Naive thymus-derived CD8-positive, alpha-beta T cell (primary cell): ENCODE measurements at regions not wholly inside any gene's neighbourhood (a gene's known extent, or its start where the extent isn't known, plus 50 kb on each side); places are given as distances from the start of the nearest gene placed in this dataset.
A peak's percentile ranks its signal among the peaks of the same experiment; 100 is the strongest.

ENCODE experiments used
- ATAC-seq, 2 donors: fragments of 150-1000 bp; cut with Tn5 transposase in 1 of 2; sonication (Bioruptor Pico), chemical (Tn5 transposase) in 1 of 2; 1 replicate in 1 of 2; 2 replicates in 1 of 2; pipeline ENCODE4 v1.10.0; 2021; ENCODE audit warnings: mild to moderate bottlenecking in 2 of 2, moderate library complexity in 2 of 2
- POLR2A ChIA-PET: fragments of 350-600 bp; sonication (Branson Sonifier 250); formaldehyde crosslinking; loops from one replicate; lab custom pipeline; 2021; ENCODE audit warnings: antibody characterized with exemption; lab: Charles Lee
- DNase-seq, 10 donors: peaks; one replicate each; pipeline versions ENCODE4 v3.0.0 to v3.0.0-alpha.2; 2020 to 2022
- H3K27ac Mint-ChIP-seq, 10 donors: one replicate each; pipeline ENCODE4 v1.8.0; 2020 to 2022; ENCODE audit warnings: mild to moderate bottlenecking in 10 of 10, mixed read lengths in 10 of 10, moderate library complexity in 4 of 10, inconsistent platforms in 1 of 10
- H3K27me3 Mint-ChIP-seq, 5 donors: one replicate each; pipeline ENCODE4 v1.8.0; 2021 to 2022; ENCODE audit warnings: mixed read lengths in 5 of 5
- H3K36me3 Mint-ChIP-seq, 3 donors: one replicate each; pipeline ENCODE4 v1.8.0; 2020 to 2022; ENCODE audit warnings: mixed read lengths in 3 of 3, mild to moderate bottlenecking in 2 of 3, inconsistent platforms in 1 of 3
- H3K4me1 Mint-ChIP-seq, 4 donors: one replicate each; pipeline ENCODE4 v1.8.0; 2021 to 2022; ENCODE audit warnings: mixed read lengths in 4 of 4
- H3K4me3 Mint-ChIP-seq, 10 donors: one replicate each; pipeline ENCODE4 v1.8.0; 2020 to 2022; ENCODE audit warnings: mild to moderate bottlenecking in 10 of 10, mixed read lengths in 10 of 10, moderate library complexity in 6 of 10, inconsistent platforms in 1 of 10
- H3K9me3 Mint-ChIP-seq, 9 donors: one replicate each; pipeline ENCODE4 v1.8.0; 2020 to 2022; ENCODE audit warnings: mixed read lengths in 9 of 9, mild to moderate bottlenecking in 3 of 9, inconsistent platforms in 1 of 9, moderate library complexity in 1 of 9

- ATAC-seq (no peak), DNase-seq (no peak)
- no peaks in the 10 kb centered on the region for H3K27me3 Mint-ChIP-seq
- POLR2A ChIA-PET = no interaction called here
- H3K27ac Mint-ChIP-seq = no peak overlapping the region
- H3K4me1 Mint-ChIP-seq = peaks cover 0 to 2% (median 0%) of the 10 kb centered on the region in 4 donors
- peaks cover 0 to 3% (median 0%) of the 10 kb centered on the region in 9 donors for H3K9me3 Mint-ChIP-seq
- H3K36me3 Mint-ChIP-seq = no peaks in the 10 kb centered on the region
- no peak overlapping the region for H3K4me3 Mint-ChIP-seq
Measured at GRCh38 chr4:81617545-81617944, 145.8 kb upstream of the RASGEF1B start.

DNA sequence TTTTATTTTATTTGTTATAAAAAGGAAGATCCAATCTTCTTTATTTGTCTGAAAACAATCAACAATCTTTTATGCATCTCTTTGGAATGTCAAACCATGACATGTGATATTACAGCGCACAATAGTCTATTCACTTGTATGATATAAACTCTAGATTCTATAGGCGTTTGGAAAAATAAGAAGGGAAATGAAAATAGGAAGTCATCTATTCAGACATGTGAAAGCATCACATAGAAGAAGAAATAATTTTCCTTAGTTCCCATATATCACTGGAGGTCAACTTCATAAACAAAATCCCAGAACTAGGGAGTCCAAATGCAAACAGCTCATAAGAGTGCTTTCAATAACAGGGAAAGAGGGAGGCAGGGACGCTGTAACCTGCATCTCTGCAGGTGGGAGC is 139.5 kb upstream of the RASGEF1B start:
- Mint-ChIP-seq H3K4me3 (no peak overlapping the region), H3K27me3 (no peaks in the 10 kb centered on the region), H3K27ac (no peak overlapping the region), H3K9me3 (no peaks in the 10 kb centered on the region), H3K4me1 (peaks cover 4 to 27% (median 11%) of the 10 kb centered on the region in 4 donors), H3K36me3 (no peaks in the 10 kb centered on the region)
- ATAC-seq (no peak), DNase-seq (no peak)
- POLR2A ChIA-PET = no interaction called here

DNA sequence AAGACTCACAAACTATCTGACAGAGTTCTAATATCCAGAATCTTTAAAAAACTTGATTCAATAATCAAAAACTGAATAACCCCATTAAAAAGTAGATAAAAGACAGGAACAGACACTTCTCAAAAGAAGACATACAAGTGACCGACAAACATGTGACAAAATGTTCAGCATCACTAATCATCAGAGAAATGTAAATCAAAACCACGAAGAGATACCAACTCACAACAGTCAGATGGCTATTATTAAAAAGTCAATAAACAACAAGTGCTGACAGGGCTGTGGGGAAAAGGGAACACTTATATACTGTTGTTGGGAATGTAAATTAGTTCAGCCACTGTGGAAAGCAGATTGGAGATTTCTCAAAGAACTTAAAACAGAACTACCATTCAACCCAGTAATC is 138.1 kb upstream of the RASGEF1B start:
- Mint-ChIP-seq H3K4me3 (no peak overlapping the region), H3K27me3 (no peaks in the 10 kb centered on the region), H3K36me3 (no peaks in the 10 kb centered on the region), H3K4me1 (peaks cover 4 to 41% (median 11%) of the 10 kb centered on the region in 4 donors), H3K27ac (peak overlapping the region in 1 of 10 donors; percentile 43), H3K9me3 (no peaks in the 10 kb centered on the region)
- no peak for ATAC-seq
- DNase-seq = no peak
- POLR2A ChIA-PET = no interaction called here

DNA sequence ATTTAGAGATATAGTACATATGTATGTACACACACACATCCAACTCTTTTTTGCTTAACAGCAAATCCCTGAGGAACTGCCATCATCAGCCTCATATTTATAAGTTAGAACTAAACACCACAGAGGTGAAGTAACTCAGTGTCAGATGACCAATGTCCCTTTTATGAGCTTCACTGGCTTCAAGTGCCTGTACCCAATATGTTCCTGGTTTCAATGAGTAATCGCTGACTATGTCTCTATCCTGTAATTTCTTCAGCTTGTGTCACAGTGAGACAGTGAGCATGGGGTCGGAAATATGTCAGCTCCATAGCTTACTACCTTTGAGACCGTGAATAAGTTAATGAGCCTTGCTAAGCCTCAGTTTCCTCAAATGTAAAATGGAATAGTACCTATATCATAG is 136.2 kb upstream of the RASGEF1B start:
- ATAC-seq (no peak), DNase-seq (no peak)
- no peak overlapping the region for H3K27ac Mint-ChIP-seq
- no peaks in the 10 kb centered on the region for H3K36me3 Mint-ChIP-seq
- POLR2A ChIA-PET = no interaction called here
- peaks cover 4 to 42% (median 11%) of the 10 kb centered on the region in 4 donors for H3K4me1 Mint-ChIP-seq
- H3K4me3 Mint-ChIP-seq = no peak overlapping the region
- H3K9me3 Mint-ChIP-seq = no peaks in the 10 kb centered on the region
- H3K27me3 Mint-ChIP-seq = no peaks in the 10 kb centered on the region

GRCh38 chr4:81606801-81607501 is 135.2 kb upstream of the RASGEF1B start:
- no peaks in the 10 kb centered on the region for H3K27me3 Mint-ChIP-seq
- ATAC-seq (peak; percentile 47 to 57), DNase-seq (peak in 2 of 10 donors; percentile 9 to 17)
- H3K4me3 Mint-ChIP-seq = peak overlapping the region in 2 of 10 donors; percentile 31 to 54
- no peaks in the 10 kb centered on the region for H3K9me3 Mint-ChIP-seq
- peak overlapping the region in 4 of 10 donors; percentile 1 to 68 (median 28) for H3K27ac Mint-ChIP-seq
- POLR2A ChIA-PET = interaction anchor here (0.9 kb wide), 1 partner anchor 136 kb away, joined by 3 read pairs; the partner anchor contains the start of gene RASGEF1B
- H3K36me3 Mint-ChIP-seq = no peaks in the 10 kb centered on the region
- H3K4me1 Mint-ChIP-seq = peaks cover 4 to 42% (median 11%) of the 10 kb centered on the region in 4 donors

DNA sequence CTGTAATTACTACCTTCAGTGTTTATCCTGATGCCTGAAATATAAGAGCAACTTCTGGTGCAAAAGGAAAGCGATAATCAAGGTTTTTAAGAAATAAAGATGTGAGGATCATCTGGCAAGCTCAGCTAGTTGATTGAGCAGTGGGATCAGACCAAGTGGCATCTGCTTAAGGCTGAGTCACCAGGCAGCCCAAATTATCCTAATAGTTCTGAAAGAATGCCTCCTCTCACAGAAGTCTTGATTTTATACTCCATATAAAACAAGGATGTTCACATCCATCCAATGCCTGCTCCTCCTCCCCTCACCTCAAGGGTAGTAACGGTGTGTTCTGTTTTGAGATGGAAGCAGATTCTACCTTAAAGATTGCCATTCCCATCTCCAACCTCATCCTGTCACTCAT is 134.5 kb upstream of the RASGEF1B start:
- H3K36me3 Mint-ChIP-seq = no peaks in the 10 kb centered on the region
- DNase-seq (no peak), ATAC-seq (no peak)
- H3K27me3 Mint-ChIP-seq = no peaks in the 10 kb centered on the region
- no peaks in the 10 kb centered on the region for H3K9me3 Mint-ChIP-seq
- peak overlapping the region in 3 of 10 donors; percentile 10 to 68 (median 28) for H3K27ac Mint-ChIP-seq
- no peak overlapping the region for H3K4me3 Mint-ChIP-seq
- POLR2A ChIA-PET = interaction anchor here (0.9 kb wide), 1 partner anchor 135 kb away, joined by 3 read pairs; the partner anchor contains the start of gene RASGEF1B
- peaks cover 4 to 42% (median 11%) of the 10 kb centered on the region in 4 donors for H3K4me1 Mint-ChIP-seq

DNA sequence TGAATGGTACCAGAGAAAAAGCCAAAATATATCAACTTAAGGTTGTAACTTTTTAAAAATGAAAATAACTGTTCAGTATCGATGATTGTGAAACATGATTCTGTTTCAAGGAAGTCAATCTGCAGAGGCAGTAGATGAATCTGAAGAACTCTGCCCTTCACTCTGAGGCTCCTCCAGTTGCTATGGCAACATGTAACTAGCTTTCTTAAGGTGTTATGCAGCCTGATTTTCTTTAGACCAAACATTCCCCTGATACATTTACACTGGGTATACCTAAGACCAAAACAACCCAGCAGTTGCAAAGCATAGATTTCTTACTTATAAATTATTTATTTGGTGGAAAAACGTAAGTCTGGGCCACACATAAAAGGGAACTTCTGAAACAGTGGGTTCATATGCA is 133.6 kb upstream of the RASGEF1B start:
- POLR2A ChIA-PET = no interaction called here
- H3K27ac Mint-ChIP-seq = no peak overlapping the region
- peak; percentile 64 to 82 for ATAC-seq
- H3K36me3 Mint-ChIP-seq = no peaks in the 10 kb centered on the region
- no peak overlapping the region for H3K4me3 Mint-ChIP-seq
- peak in 3 of 10 donors; percentile 7 to 23 (median 14) for DNase-seq
- H3K27me3 Mint-ChIP-seq = no peaks in the 10 kb centered on the region
- peaks cover 4 to 41% (median 11%) of the 10 kb centered on the region in 4 donors for H3K4me1 Mint-ChIP-seq
- no peaks in the 10 kb centered on the region for H3K9me3 Mint-ChIP-seq

DNA sequence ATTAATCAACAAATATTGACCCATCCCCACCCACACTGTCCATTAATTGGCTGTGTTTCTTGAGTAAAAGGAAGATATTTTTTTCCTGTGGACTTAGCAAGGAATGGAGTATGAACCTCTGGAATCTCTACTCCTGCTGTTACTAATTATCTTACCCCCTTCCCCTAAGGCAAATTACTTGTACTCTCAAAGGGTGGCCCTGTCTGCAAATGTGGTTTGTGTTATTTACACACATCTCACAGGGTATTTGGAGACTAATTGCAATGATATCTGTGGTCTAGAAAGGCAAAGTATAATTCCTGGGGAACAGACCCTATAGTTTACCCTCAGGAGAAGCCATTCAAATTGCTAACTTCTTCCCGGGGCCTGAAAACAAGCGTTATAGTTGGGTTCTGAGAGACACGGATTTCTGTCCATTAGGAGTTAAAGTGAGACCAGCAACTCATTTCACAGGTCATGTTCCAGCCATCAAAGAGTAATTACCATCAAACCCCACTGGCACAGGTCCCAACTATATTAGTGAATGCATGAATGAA is 133.0 kb upstream of the RASGEF1B start:
- Mint-ChIP-seq H3K4me1 (peaks cover 4 to 35% (median 11%) of the 10 kb centered on the region in 4 donors), H3K4me3 (no peak overlapping the region), H3K9me3 (no peaks in the 10 kb centered on the region), H3K27ac (peak overlapping the region in 3 of 10 donors; percentile 2 to 4 (median 3)), H3K27me3 (no peaks in the 10 kb centered on the region), H3K36me3 (no peaks in the 10 kb centered on the region)
- ATAC-seq (no peak), DNase-seq (no peak)
- POLR2A ChIA-PET = no interaction called here

GRCh38 chr4:81602854-81603253 is 131.1 kb upstream of the RASGEF1B start:
- POLR2A ChIA-PET = no interaction called here
- no peaks in the 10 kb centered on the region for H3K27me3 Mint-ChIP-seq
- H3K4me3 Mint-ChIP-seq = no peak overlapping the region
- peaks cover 0 to 7% (median 0%) of the 10 kb centered on the region in 9 donors for H3K9me3 Mint-ChIP-seq
- no peak overlapping the region for H3K27ac Mint-ChIP-seq
- no peaks in the 10 kb centered on the region for H3K36me3 Mint-ChIP-seq
- ATAC-seq (no peak), DNase-seq (no peak)
- H3K4me1 Mint-ChIP-seq = peaks cover 4 to 28% (median 11%) of the 10 kb centered on the region in 4 donors

DNA sequence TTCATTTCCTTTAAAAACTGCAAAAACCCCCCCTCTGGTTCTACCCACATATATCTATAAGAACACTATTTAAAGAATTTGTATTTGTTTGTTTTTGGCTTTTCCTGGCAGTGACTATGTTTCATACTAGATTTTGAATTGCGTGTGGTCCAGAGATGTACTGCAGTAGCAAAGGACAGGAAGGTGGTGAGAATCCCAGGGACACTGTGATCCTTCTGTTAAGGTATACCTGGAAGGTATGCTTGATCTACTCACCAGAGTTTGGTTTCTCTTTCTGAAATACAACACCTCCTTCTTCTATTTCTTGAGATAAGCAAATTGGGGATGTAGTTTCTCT is 129.6 kb upstream of the RASGEF1B start:
- no peak overlapping the region for H3K4me3 Mint-ChIP-seq
- no peak for ATAC-seq
- POLR2A ChIA-PET = no interaction called here
- H3K36me3 Mint-ChIP-seq = no peaks in the 10 kb centered on the region
- no peak for DNase-seq
- H3K27ac Mint-ChIP-seq = no peak overlapping the region
- no peaks in the 10 kb centered on the region for H3K27me3 Mint-ChIP-seq
- peaks cover 0 to 7% (median 0%) of the 10 kb centered on the region in 9 donors for H3K9me3 Mint-ChIP-seq
- peaks cover 0 to 16% (median under 1%) of the 10 kb centered on the region in 4 donors for H3K4me1 Mint-ChIP-seq

- POLR2A ChIA-PET = no interaction called here
- no peak for DNase-seq
- Mint-ChIP-seq H3K27me3 (no peaks in the 10 kb centered on the region), H3K4me1 (peaks cover 0 to 10% (median 0%) of the 10 kb centered on the region in 4 donors), H3K36me3 (no peaks in the 10 kb centered on the region), H3K9me3 (peaks cover 0 to 7% (median 0%) of the 10 kb centered on the region in 9 donors), H3K4me3 (no peak overlapping the region), H3K27ac (no peak overlapping the region)
- no peak for ATAC-seq
Measured at GRCh38 chr4:81600520-81601357, 129.0 kb upstream of the RASGEF1B start.

DNA sequence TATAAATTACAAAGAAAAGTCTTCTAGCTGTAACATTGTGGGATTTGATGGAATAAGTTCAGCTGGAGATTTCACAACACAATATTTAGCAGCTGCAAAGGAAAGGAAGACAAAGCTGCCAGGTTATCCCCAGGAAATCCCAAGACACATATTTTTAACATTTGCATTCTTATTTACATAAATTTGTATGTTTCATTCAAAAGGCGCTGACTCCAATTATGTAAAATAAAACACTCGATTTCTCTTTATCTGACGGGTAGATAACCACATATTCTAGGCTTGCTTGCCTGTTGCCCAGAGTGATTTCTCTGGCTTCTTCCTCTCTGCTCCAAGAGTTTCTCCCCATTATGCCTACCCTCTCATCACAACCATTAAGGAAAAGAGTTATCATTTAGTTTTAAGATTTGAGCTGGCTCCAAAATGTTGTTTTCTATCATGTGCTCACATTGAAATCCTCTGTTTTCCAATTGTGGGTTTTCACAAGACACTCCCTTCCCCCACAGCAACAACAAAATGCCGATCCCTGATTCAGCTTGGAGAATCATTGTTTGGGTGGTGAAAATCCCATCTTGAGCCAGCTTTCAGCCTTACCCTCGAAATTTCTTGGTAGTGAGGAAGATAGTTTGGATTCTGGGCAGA is 128.2 kb upstream of the RASGEF1B start:
- no peaks in the 10 kb centered on the region for H3K27me3 Mint-ChIP-seq

More for the DNA sequence above, 128.2 kb upstream of the RASGEF1B start:
- ATAC-seq (no peak), DNase-seq (no peak)
- Mint-ChIP-seq H3K27ac (no peak overlapping the region), H3K4me1 (peaks cover 0 to 5% (median 0%) of the 10 kb centered on the region in 4 donors), H3K4me3 (no peak overlapping the region), H3K36me3 (no peaks in the 10 kb centered on the region), H3K9me3 (peaks cover 0 to 7% (median 0%) of the 10 kb centered on the region in 9 donors)
- POLR2A ChIA-PET = no interaction called here
